Stimulated activated memory B cell treated with anti-CD40 and anti-IgM and Interleukin-4, amounts not matched to agents 10 μg/mL and 1 μg/mL and 100 μg/mL, for 72 hours (primary cell): ENCODE measurements at regions not wholly inside any gene's neighbourhood (a gene's known extent, or its start where the extent isn't known, plus 50 kb on each side); places are given as distances from the start of the nearest gene placed in this dataset.
"Not testable (repeated sequence)": the region's sequence is repeated elsewhere in the genome, so short reads cannot be mapped to it uniquely, and the experiment has no call there.

Source experiments
- ATAC-seq: fragments of 150-1000 bp; cut with Tn5 transposase; 2 replicates; pipeline ENCODE4 v1.10.0; 2021
- H3K27ac Mint-ChIP-seq: one replicate; pipeline ENCODE4 v1.8.0; 2022; ENCODE audit warnings: mild to moderate bottlenecking, mixed read lengths
- H3K27me3 Mint-ChIP-seq: one replicate; pipeline ENCODE4 v1.8.0; 2022; ENCODE audit warnings: mixed read lengths
- H3K36me3 Mint-ChIP-seq: one replicate; pipeline ENCODE4 v1.8.0; 2022; ENCODE audit warnings: mixed read lengths
- H3K4me1 Mint-ChIP-seq: one replicate; pipeline ENCODE4 v1.8.0; 2022; ENCODE audit warnings: mixed read lengths
- H3K4me3 Mint-ChIP-seq: one replicate; pipeline ENCODE4 v1.8.0; 2022; ENCODE audit warnings: mild to moderate bottlenecking, moderate library complexity, mixed read lengths
- H3K9me3 Mint-ChIP-seq: one replicate; pipeline ENCODE4 v1.8.0; 2022; ENCODE audit warnings: mixed read lengths

DNA sequence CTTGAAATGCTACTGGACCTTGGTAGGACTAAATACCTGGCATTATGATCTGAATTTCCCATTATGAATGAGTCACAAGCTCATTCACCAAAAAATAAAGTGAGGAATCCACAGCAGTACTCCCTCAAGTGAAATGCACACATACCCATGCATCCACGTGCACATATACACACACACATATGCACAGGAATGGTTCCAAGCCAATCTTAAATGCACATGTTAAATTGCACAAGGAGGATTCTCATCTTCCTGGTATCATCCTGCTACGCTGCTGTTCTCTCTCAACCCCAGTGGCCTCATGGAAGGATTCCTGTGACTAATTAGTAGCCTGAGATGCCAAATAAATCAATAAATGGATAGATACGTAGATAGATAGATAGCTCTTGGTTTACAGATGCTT is 132.1 kb upstream of the KLF12 start:
- Mint-ChIP-seq H3K27ac (no peak overlapping the region), H3K4me3 (no peak overlapping the region), H3K4me1 (no peaks in the 10 kb centered on the region), H3K36me3 (no peaks in the 10 kb centered on the region), H3K9me3 (peaks cover 19% of the 10 kb centered on the region), H3K27me3 (no peaks in the 10 kb centered on the region)
- no peak for ATAC-seq

DNA sequence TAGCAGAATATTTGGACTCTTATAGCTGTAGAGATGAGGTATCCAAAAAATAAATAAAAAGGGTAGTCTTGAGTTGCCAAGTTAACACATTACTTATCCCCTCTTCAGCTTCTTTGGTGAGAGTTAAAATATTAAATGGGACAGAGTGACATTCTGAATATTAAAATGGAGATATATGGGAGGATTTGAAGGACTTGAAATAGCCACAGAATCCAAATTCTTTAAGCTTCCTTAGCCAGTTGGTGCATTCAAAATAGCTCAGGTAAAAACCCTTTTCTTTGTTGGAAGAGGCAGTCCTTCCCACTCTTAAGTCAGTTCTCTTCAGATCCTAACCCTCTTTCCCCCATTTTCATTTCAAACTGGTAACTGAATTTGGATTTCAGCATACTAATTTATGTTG is 130.1 kb upstream of the KLF12 start:
- peaks cover 19% of the 10 kb centered on the region for H3K9me3 Mint-ChIP-seq
- no peaks in the 10 kb centered on the region for H3K27me3 Mint-ChIP-seq
- H3K4me1 Mint-ChIP-seq: no peaks in the 10 kb centered on the region
- H3K4me3 Mint-ChIP-seq: no peak overlapping the region
- no peak for ATAC-seq
- H3K36me3 Mint-ChIP-seq: no peaks in the 10 kb centered on the region
- H3K27ac Mint-ChIP-seq: no peak overlapping the region

DNA sequence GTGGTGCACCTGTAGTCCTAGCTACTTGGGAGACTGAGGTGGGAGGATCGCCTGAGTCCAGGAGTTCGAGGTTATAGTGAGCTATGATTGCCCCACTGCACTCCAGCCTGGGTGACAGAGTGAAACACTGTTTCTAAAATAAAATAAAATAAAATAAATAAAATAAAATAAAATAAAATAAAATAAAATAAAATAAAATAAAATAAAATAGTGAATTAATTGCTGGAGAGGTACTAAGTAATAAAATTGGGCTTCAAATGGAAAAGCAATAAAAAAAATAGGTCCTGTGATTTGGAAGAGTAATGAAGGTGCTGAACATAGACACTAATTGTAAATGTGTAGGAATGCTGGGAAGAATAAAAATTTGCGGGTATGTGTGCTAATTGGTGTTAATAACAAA is 126.2 kb upstream of the KLF12 start:
- H3K4me3 Mint-ChIP-seq, ATAC-seq, H3K4me1 Mint-ChIP-seq, H3K36me3 Mint-ChIP-seq, H3K27ac Mint-ChIP-seq: not testable (repeated sequence)
- peaks cover 25% of the 10 kb centered on the region for H3K27me3 Mint-ChIP-seq
- H3K9me3 Mint-ChIP-seq: peaks cover 10% of the 10 kb centered on the region

DNA sequence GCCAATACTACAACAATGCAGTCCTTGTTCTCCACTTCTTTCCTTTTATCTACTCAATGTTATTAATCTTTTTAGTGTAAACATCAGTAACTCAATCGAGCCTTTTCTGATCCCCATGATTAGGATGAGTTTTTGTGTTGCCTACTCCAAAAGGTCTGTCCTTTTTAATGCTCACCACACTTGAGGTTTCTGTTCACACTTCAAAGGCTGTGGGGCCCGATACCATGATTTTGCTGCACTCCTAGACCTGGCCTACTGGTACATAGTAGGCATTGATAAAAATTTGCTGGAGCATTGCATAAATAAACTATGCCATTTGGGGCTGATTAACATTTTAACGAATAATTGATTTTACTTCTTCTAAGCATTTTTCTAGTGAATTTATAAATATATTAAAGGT is 125.4 kb upstream of the KLF12 start:
- H3K36me3 Mint-ChIP-seq: no peaks in the 10 kb centered on the region
- no peak overlapping the region for H3K4me3 Mint-ChIP-seq
- peaks cover 7% of the 10 kb centered on the region for H3K9me3 Mint-ChIP-seq
- H3K27me3 Mint-ChIP-seq: peaks cover 25% of the 10 kb centered on the region
- H3K27ac Mint-ChIP-seq: no peak overlapping the region
- ATAC-seq: no peak
- no peaks in the 10 kb centered on the region for H3K4me1 Mint-ChIP-seq

DNA sequence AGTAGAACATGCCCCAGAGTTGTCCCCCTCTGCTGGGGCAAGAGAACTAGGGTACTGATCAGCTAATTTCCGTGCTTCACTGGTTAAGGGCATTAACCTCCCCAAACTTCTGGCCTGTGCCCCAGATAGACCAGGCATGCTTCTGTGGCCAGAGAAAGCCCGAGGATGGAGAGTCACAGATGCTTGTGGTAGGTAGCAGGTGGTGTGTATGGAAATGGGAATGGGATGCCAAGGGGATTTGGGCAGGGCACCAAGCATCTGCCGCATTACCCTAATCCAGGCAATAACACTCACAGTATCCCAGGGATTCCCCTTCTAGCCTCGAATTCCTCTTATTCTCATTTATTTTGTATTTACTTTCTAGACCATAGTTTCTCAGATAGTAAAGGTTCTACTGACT is 124.8 kb upstream of the KLF12 start:
- Mint-ChIP-seq H3K4me1 (no peaks in the 10 kb centered on the region), H3K27me3 (peaks cover 25% of the 10 kb centered on the region), H3K27ac (no peak overlapping the region), H3K4me3 (no peak overlapping the region), H3K36me3 (no peaks in the 10 kb centered on the region), H3K9me3 (peaks cover 3% of the 10 kb centered on the region)
- no peak for ATAC-seq

DNA sequence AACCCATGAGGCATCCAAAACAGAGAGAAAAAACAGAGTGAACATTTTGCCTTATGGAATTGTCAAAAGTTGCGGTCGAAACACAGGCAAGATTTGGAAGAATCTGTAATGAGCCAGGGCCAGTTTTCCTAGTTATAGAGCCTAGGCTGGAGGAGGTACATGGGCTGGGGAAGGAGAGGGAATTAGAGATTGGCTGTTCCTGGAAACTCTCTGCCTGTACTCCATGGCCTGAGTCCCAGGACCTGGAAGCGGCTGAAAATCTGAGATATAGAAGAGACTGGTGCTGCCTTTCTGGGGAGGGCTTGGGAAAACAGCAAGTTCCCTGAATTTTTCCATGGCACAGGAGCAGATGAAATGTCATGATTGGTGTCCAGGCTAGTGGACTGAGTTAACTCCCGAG is 122.8 kb upstream of the KLF12 start:
- H3K4me1 Mint-ChIP-seq: no peaks in the 10 kb centered on the region
- no peak for ATAC-seq
- peaks cover 25% of the 10 kb centered on the region for H3K27me3 Mint-ChIP-seq
- H3K9me3 Mint-ChIP-seq: no peaks in the 10 kb centered on the region
- H3K36me3 Mint-ChIP-seq: no peaks in the 10 kb centered on the region
- no peak overlapping the region for H3K27ac Mint-ChIP-seq
- no peak overlapping the region for H3K4me3 Mint-ChIP-seq

DNA sequence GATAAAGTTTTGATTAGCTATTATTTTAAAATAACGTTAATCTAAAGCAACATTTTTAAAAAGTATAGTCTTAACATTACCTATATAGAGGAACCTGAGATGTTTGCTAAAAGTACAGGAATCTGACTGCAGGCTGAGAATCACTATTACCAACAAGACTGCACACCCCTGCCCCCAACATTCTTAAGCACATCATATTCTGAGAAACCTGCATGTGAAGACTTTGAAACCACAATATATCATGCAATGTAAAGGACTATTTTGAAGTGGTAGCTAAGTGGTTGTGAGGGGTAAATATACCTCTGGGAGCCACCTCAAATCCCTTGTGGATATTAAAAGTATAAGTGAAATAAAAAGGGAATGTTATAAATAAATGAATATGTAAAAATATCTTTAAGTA is 119.0 kb upstream of the KLF12 start:
- ATAC-seq: no peak
- Mint-ChIP-seq H3K27ac (no peak overlapping the region), H3K4me1 (no peaks in the 10 kb centered on the region), H3K4me3 (no peak overlapping the region), H3K9me3 (peaks cover 3% of the 10 kb centered on the region), H3K36me3 (no peaks in the 10 kb centered on the region), H3K27me3 (peaks cover 29% of the 10 kb centered on the region)

DNA sequence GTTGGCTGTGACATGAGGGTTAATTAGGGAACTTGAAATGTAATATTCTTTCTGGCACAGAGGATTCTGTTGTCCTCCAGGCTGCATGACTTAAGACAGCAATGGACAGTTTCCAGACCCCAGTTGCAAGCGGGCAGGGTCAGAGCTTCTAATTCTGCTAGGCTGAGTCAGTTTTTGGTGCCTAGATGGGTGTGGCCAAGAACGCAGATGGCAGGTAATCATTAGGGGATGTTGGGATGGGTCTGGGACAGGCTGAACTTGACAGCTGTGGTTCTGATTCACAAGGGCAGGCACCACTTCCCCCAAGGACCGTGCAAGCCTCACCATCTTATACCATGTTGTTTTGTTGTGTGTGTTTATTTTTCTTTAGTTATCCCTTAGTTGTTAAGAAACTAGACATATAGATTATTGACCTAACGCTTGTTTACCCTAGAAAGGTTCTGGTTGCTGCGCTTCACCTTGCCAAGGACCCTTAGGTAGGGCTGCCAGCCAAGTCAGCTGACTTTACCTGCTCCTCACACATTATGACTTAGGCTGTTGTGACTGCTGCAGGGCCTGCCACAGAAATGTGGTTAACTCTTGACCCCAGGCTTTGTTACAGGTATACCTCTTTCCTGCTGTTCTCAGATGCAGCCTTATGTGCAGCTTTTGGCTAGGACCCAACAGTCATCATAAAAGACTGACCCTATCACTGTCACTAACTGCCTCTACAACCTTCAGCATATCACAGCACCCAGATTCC is 117.7 kb upstream of the KLF12 start:
- Mint-ChIP-seq H3K4me3 (no peak overlapping the region), H3K27ac (no peak overlapping the region), H3K27me3 (peaks cover 23% of the 10 kb centered on the region), H3K36me3 (no peaks in the 10 kb centered on the region), H3K9me3 (peaks cover 3% of the 10 kb centered on the region), H3K4me1 (no peaks in the 10 kb centered on the region)
- ATAC-seq: no peak

- Mint-ChIP-seq H3K4me1 (no peaks in the 10 kb centered on the region), H3K27ac (no peak overlapping the region), H3K27me3 (peaks cover 14% of the 10 kb centered on the region), H3K9me3 (peaks cover 3% of the 10 kb centered on the region), H3K4me3 (no peak overlapping the region), H3K36me3 (no peaks in the 10 kb centered on the region)
- ATAC-seq: no peak
Observed at GRCh38 chr13:74250738-74251190, 116.6 kb upstream of the KLF12 start.

DNA sequence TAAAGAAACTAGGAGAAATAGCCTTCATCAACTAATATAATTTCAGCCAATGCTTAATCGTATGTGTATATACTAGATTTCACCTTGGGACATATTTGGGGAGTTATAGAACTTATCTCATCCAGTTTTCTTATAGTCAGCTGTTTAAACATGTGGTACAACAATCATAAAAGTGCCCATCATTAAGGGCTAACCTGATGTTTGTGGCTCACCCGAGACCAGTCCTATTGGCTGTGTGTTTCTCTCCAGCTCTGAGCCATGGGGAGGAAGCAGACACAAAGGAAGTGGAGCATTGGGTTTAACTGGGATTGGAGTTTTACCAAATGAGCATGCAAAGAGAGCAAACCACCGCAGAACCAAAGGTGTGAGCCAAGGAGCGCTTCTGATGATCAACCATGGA is 114.3 kb upstream of the KLF12 start:
- H3K4me1 Mint-ChIP-seq: no peaks in the 10 kb centered on the region
- no peak overlapping the region for H3K4me3 Mint-ChIP-seq
- no peaks in the 10 kb centered on the region for H3K36me3 Mint-ChIP-seq
- peaks cover 14% of the 10 kb centered on the region for H3K27me3 Mint-ChIP-seq
- H3K9me3 Mint-ChIP-seq: peaks cover 3% of the 10 kb centered on the region
- no peak overlapping the region for H3K27ac Mint-ChIP-seq
- ATAC-seq: no peak

- peaks cover 23% of the 10 kb centered on the region for H3K27me3 Mint-ChIP-seq
- no peaks in the 10 kb centered on the region for H3K4me1 Mint-ChIP-seq
- H3K27ac Mint-ChIP-seq: no peak overlapping the region
- no peak for ATAC-seq
- H3K9me3 Mint-ChIP-seq: peaks cover 3% of the 10 kb centered on the region
- no peaks in the 10 kb centered on the region for H3K36me3 Mint-ChIP-seq
- no peak overlapping the region for H3K4me3 Mint-ChIP-seq
Observed at GRCh38 chr13:74246487-74246886, 112.3 kb upstream of the KLF12 start.

DNA sequence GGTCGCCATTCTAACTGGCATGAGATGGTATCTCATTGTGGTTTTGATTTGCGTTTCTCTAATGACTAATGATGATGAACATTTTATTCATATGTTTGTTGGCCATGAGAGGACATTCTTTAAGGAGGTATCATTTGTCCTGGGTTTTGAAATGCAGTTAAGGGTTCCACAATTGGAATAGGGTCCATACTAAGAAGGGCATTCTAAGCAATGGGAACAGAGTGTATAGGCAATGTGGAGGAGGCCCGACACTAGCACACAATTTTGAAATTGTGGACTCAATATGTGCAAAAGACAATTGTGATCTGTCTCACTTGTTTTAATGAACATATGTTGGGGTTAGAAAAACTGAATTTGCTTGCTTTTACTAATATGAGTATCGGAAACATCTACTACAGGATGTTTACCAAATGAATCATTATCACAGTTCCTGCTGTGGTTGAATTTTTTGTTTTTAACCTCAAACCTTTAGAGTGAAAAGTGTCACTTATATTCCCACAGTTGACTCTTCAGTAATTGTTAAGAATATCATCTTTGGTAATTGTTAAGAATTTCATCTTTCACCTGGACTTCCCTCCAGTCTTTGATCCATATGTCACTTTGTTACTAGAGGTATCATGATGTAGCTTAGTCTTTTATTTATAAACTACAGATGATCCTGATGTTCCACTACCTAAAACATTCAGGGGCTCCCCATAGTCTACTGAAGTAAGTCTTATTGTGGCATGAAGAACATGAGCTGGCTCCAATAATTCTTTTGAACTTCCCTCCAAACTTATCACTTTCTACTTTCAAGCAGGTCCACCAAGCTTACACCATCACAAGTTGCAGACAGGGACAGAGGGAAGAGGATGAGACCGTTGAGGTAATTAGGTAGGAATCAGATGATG is 109.7 kb upstream of the KLF12 start:
- Mint-ChIP-seq H3K36me3 (no peaks in the 10 kb centered on the region), H3K9me3 (peaks cover 3% of the 10 kb centered on the region), H3K27ac (no peak overlapping the region), H3K27me3 (peaks cover 21% of the 10 kb centered on the region), H3K4me1 (no peaks in the 10 kb centered on the region), H3K4me3 (no peak overlapping the region)
- no peak for ATAC-seq

- ATAC-seq, H3K36me3 Mint-ChIP-seq: not testable (repeated sequence)
Observed at GRCh38 chr13:74241343-74241742, 107.1 kb upstream of the KLF12 start.

DNA sequence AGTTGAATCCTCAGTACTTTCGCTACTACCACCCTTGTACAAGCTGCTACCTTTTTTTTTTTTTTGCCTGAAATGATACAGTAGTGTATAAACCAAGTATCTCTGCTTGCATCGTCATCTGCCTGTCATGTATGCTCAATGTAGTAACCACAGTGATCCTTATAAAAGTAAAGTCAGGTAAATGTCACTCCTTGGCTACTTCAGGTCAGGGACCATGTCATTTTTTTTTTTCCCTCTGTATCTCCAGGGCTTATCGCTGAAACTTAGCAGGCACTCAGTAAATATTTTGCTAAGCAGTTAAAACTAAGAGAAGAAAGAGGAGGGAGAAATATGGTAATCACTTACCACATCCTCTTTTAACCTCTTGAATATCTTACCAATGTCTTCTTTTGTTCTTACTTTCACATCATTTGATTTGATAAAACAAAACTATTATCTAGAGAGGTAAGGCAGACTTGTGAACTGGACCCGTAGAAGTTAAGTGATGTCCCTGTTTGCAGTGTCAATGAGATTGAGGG is 96.8 kb upstream of the KLF12 start:
- no peak for ATAC-seq
- H3K4me1 Mint-ChIP-seq: no peaks in the 10 kb centered on the region

More at GRCh38 chr13:74241343-74241742, 107.1 kb upstream of the KLF12 start:
- H3K27me3 Mint-ChIP-seq, H3K9me3 Mint-ChIP-seq, H3K27ac Mint-ChIP-seq, H3K4me1 Mint-ChIP-seq, H3K4me3 Mint-ChIP-seq: not testable (repeated sequence)

DNA sequence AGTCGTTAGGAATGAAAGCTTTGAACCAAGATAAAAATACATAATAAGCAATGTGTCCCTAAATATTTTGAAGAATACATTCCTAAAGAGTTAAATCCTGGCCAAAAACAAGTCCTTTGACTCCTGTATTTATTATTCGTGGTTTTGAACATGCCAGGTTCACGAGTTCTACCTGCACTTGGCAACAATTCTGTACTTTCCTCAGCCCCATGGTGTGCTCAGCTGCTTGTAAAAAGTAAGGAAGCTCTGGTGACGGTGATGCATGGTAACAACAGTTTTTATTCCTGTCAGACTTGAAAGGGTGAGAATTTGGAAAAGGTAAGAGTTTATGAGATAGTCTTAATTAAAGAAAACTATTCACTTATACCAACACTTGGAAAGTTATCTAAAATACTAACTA is 95.0 kb upstream of the KLF12 start:
- ATAC-seq: no peak
- H3K9me3 Mint-ChIP-seq: peaks cover 10% of the 10 kb centered on the region
- no peak overlapping the region for H3K27ac Mint-ChIP-seq
- H3K4me3 Mint-ChIP-seq: no peak overlapping the region
- H3K4me1 Mint-ChIP-seq: no peaks in the 10 kb centered on the region
- no peaks in the 10 kb centered on the region for H3K36me3 Mint-ChIP-seq
- no peaks in the 10 kb centered on the region for H3K27me3 Mint-ChIP-seq

More for the DNA sequence above, 96.8 kb upstream of the KLF12 start:
- Mint-ChIP-seq H3K4me3 (no peak overlapping the region), H3K9me3 (peaks cover 10% of the 10 kb centered on the region), H3K36me3 (no peaks in the 10 kb centered on the region), H3K27me3 (no peaks in the 10 kb centered on the region), H3K27ac (no peak overlapping the region)
